H1 (cell line): ENCODE measurements at regions not wholly inside any gene's neighbourhood (a gene's known extent, or its start where the extent isn't known, plus 50 kb on each side); places are given as distances from the start of the nearest gene placed in this dataset.

Experiments
- CHD7 ChIP-seq: fragments of 300-600 bp; sonication (generic); IDR thresholded peaks from 2 replicates; pipeline ENCODE4 v1.7.1; 2012; ENCODE audit warnings: low read length, moderate library complexity, mild to moderate bottlenecking, inconsistent platforms; ENCODE audit not compliant: insufficient replicate concordance
- CTBP2 ChIP-seq: IDR thresholded peaks from 2 replicates; pipeline ENCODE4 v1.7.0; 2011; ENCODE audit warnings: borderline replicate concordance, mild to moderate bottlenecking, moderate library complexity, mixed read lengths, low read length; ENCODE audit not compliant: insufficient read depth, insufficient read length
- FOSL1 ChIP-seq: IDR thresholded peaks from 2 replicates; pipeline ENCODE4 v1.6.1; 2011; ENCODE audit warnings: mild to moderate bottlenecking, low read depth, low read length, moderate library complexity; ENCODE audit not compliant: insufficient read depth
- GTF2F1 ChIP-seq: IDR thresholded peaks from 2 replicates; pipeline ENCODE4 v1.6.1; 2012; ENCODE audit warnings: low read depth, low read length, improper control_type of control experiment, borderline replicate concordance
- NRF1 ChIP-seq: IDR thresholded peaks from 2 replicates; pipeline ENCODE4 v1.6.1; 2011; ENCODE audit warnings: mild to moderate bottlenecking, low read depth, low read length, improper control_type of control experiment

GRCh38 chr10:90652519-90652918, 205.3 kb downstream of the HTR7 start (continued):
- TF ChIP-seq CTBP2: no peak
- TF ChIP-seq NRF1: no peak
- TF ChIP-seq GTF2F1: no peak
- TF ChIP-seq CHD7: no peak
- no peak for TF ChIP-seq FOSL1
